K562 (cell line): ENCODE measurements at regions not wholly inside any gene's neighbourhood (a gene's known extent, or its start where the extent isn't known, plus 50 kb on each side); places are given as distances from the start of the nearest gene placed in this dataset.

Experiments used
- CC2D1A ChIP-seq: fragments of 450-650 bp; IDR thresholded peaks from 2 replicates; pipeline ENCODE4 v1.6.1; 2017; ENCODE audit warnings: mild to moderate bottlenecking
- E2F4 ChIP-seq: sonication (generic); formaldehyde crosslinking; IDR thresholded peaks from 2 replicates; pipeline ENCODE4 v1.8.0; 2022; ENCODE audit warnings: mild to moderate bottlenecking, low read depth, missing genetic modification reagents
- LEF1 ChIP-seq: fragments of 450-650 bp; IDR thresholded peaks from 2 replicates; pipeline ENCODE4 v1.6.1; 2016; ENCODE audit warnings: mild to moderate bottlenecking
- MAFF ChIP-seq: IDR thresholded peaks from 2 replicates; pipeline ENCODE4 v1.6.1; 2012; ENCODE audit warnings: low read length, improper control_type of control experiment
- POLR2A ChIP-seq: fragments of 450-650 bp; conservative IDR thresholded peaks from 2 replicates; pipeline ENCODE4 v1.6.1; 2016
- PPARD ChIP-seq: fragments of 250-450 bp; sonication (Bioruptor Pico); IDR thresholded peaks from 2 replicates; pipeline ENCODE4 v1.8.0; 2022; ENCODE audit warnings: inconsistent platforms, mild to moderate bottlenecking, moderate library complexity
- TEAD1 ChIP-seq, 2 experiments: fragments of 450-650 bp in 1 of 2; sonication (generic) in 1 of 2; formaldehyde crosslinking; IDR thresholded peaks; 2 replicates each; pipeline versions ENCODE4 v1.4.0 to v1.8.0; 2020 to 2022; ENCODE audit warnings: mild to moderate bottlenecking in 2 of 2, missing genetic modification reagents in 1 of 2
- ZNF124 ChIP-seq: sonication (generic); formaldehyde crosslinking; IDR thresholded peaks from 2 replicates; pipeline ENCODE4 v1.8.1; 2022; ENCODE audit warnings: missing genetic modification reagents
- ZNF583 ChIP-seq: fragments of 250-450 bp; sonication (Bioruptor Pico); IDR thresholded peaks from 2 replicates; pipeline ENCODE4 v1.4.0; 2020
- TF ChIP-seq, protein P1 (sequence below), 2 experiments: fragments of 450-650 bp; formaldehyde crosslinking in 1 of 2; IDR thresholded peaks; 2 replicates each; pipeline versions ENCODE4 v1.4.0 to v1.6.1; 2014 to 2020; ENCODE audit warnings: mild to moderate bottlenecking in 2 of 2, borderline replicate concordance in 1 of 2, low read depth in 1 of 2
- TF ChIP-seq, protein P2 (sequence below), 3 experiments: IDR thresholded peaks in 2 of 3; conservative IDR thresholded peaks in 1 of 3; 2 replicates each; pipeline ENCODE4 v1.5.1; 2011 to 2012; ENCODE audit warnings: low read length in 3 of 3, mild to moderate bottlenecking in 3 of 3, control low read depth in 2 of 3, improper control_type of control experiment in 1 of 3, inconsistent platforms in 1 of 3, low read depth in 1 of 3, mixed read lengths in 1 of 3, moderate library complexity in 1 of 3; ENCODE audit not compliant: insufficient read depth in 2 of 3

DNA sequence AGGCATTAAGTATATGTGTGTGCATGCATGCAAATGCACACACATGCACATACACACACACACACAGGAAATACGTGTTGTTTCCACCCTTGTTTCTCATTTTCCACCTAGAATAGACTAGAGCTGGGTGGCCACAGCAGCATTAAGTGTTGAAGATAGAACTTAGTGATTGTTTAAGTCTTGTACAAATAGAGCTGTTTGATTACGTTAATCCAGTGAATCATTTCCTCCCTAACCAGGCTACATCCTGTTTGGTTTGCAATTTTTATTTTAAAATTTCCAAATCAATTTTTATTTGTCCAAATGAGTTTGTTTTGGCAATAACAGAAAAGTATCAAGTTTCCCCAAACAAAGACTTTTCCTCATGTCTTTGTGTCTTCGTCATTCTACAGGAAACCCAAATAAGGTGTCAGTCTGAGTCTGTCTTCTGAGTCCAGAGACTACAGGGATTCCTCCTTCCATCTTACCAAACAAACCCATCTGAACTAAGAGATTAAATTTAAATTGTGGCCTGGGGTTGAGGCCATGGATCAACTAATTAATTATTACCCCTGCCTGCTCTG lies 74.6 kb upstream of the GALNT5 start:
- TF ChIP-seq, protein P1, sequence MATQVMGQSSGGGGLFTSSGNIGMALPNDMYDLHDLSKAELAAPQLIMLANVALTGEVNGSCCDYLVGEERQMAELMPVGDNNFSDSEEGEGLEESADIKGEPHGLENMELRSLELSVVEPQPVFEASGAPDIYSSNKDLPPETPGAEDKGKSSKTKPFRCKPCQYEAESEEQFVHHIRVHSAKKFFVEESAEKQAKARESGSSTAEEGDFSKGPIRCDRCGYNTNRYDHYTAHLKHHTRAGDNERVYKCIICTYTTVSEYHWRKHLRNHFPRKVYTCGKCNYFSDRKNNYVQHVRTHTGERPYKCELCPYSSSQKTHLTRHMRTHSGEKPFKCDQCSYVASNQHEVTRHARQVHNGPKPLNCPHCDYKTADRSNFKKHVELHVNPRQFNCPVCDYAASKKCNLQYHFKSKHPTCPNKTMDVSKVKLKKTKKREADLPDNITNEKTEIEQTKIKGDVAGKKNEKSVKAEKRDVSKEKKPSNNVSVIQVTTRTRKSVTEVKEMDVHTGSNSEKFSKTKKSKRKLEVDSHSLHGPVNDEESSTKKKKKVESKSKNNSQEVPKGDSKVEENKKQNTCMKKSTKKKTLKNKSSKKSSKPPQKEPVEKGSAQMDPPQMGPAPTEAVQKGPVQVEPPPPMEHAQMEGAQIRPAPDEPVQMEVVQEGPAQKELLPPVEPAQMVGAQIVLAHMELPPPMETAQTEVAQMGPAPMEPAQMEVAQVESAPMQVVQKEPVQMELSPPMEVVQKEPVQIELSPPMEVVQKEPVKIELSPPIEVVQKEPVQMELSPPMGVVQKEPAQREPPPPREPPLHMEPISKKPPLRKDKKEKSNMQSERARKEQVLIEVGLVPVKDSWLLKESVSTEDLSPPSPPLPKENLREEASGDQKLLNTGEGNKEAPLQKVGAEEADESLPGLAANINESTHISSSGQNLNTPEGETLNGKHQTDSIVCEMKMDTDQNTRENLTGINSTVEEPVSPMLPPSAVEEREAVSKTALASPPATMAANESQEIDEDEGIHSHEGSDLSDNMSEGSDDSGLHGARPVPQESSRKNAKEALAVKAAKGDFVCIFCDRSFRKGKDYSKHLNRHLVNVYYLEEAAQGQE (IDR thresholded peaks at IDR 0.05; ENCODE audit: borderline replicate concordance) = no peak
- TF ChIP-seq, protein P1 (CRISPR knock-in tag; IDR thresholded peaks at IDR 0.05; ENCODE audit: low read depth) = no peak
- TF ChIP-seq, protein P2, sequence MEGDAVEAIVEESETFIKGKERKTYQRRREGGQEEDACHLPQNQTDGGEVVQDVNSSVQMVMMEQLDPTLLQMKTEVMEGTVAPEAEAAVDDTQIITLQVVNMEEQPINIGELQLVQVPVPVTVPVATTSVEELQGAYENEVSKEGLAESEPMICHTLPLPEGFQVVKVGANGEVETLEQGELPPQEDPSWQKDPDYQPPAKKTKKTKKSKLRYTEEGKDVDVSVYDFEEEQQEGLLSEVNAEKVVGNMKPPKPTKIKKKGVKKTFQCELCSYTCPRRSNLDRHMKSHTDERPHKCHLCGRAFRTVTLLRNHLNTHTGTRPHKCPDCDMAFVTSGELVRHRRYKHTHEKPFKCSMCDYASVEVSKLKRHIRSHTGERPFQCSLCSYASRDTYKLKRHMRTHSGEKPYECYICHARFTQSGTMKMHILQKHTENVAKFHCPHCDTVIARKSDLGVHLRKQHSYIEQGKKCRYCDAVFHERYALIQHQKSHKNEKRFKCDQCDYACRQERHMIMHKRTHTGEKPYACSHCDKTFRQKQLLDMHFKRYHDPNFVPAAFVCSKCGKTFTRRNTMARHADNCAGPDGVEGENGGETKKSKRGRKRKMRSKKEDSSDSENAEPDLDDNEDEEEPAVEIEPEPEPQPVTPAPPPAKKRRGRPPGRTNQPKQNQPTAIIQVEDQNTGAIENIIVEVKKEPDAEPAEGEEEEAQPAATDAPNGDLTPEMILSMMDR (IDR thresholded peaks at IDR 0.05 in 2 of 3, conservative IDR thresholded peaks at IDR 0.05 in 1 of 3; ENCODE audit: insufficient read depth in 2 of 3, low read depth in 1 of 3, low read length in 3 of 3) = no peak
- 0 out of 4 replicates have a peak, but pooled peaks of 1 of the 2 experiments have one; percentile 13 for TF ChIP-seq TEAD1 (CRISPR knock-in tag; IDR thresholded peaks at IDR 0.05)
- no peak for TF ChIP-seq PPARD (CRISPR knock-in tag)
- no peak for TF ChIP-seq CC2D1A
- no peak for TF ChIP-seq ZNF583
- TF ChIP-seq MAFF = no peak
- TF ChIP-seq E2F4 = no peak
- TF ChIP-seq POLR2A = no peak
- no peak for TF ChIP-seq ZNF124
- TF ChIP-seq LEF1 = no peak
